ENCODE measurements at regions not wholly inside any gene's neighbourhood (a gene's known extent, or its start where the extent isn't known, plus 50 kb on each side); places are given as distances from the start of the nearest gene placed in this dataset.
"Not testable (repeated sequence)": the region's sequence is repeated elsewhere in the genome, so short reads cannot be mapped to it uniquely, and the experiment has no call there.

DNA sequence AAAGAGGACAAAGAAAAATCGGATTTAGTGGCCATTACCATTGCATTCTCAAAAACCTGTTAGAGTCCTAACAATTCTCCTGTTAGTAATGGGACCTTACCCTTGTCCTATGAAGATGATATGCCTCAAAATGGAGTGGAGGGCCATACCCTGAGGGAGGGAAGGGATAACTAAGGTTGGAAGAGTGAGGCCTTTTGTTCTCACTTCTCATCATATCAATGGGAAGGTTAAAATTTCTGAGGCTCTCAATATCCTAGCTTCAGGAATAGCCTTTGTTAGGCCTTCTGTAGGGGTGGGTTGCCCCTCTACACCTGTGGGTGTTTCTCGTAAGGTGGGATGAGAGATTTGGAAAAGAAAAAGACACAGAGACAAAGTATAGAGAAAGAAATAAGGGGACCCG, 109.4 kb upstream of the SGIP1 start:
- DNase-seq, result not testable (repeated sequence)

DNA sequence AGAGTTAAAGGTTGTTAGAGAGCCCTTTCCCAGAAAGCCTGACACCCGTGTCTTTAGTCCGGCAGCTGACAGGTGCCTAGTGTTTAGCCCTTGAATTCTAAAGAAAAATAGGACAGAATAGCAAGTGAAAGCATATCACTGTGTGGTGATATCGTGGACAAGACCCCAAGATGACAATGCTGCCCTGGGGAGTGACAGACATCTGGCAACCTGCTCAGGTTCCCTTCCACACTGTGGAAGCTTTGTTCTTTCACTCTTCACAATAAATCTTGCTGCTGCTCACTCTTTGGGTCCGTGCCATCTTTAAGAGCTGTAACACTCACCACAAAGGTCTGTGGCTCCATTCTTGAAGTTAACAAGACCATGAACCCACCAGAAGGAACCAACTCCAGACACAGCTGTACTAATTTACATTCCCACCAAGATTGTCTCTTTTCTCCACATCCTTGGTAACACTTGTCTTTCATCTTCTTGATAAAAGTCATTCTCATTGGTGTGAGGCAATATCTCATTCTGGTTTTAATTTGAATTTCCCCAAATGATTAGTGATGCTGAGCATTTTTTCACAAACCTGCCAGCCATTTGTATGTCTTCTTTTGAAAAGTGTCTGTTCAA, 107.6 kb upstream of the SGIP1 start:
- peak in 1 of 2 donors; percentile 7 for DNase-seq

DNA sequence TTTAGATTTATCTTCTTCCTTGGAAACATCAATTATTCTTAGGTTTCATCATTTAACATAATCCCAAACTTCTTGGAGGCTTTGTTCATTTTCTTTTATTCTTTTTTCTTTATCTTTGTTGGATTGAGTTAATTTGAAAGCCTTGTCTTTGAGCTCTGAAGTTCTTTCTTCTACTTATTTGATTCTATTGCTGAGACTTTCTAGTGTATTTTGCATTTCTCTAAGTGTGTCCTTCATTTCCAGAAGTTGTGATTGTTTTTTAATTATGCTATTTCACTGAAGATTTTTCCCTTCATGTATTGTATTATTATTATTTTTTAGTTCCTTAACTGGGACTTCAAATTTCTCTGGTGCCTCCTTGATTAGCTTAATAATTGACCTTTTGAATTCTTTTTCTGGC, 103.1 kb upstream of the SGIP1 start:
- not testable (repeated sequence) for DNase-seq

DNA sequence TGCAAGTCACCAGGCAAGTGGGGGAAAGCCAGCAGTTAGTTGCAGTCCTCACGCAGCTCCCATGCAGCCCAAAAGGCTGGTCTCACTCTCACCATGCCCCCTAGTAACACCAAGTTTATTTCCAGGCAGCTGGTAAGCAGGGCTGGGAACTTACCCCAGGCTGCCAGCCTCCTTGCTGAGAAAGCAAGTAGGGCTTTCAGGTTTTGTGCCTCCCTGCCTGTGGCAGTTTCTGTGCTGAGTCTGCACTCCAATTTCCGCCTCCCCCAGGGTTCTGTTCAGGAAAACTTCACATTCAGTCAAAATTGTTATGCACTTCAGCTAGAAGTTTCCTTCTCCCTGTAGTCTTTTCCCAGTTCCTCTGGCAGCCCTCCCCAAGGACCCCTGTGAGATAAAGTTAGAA, 102.0 kb upstream of the SGIP1 start:
- DNase-seq, result no peak

DNA sequence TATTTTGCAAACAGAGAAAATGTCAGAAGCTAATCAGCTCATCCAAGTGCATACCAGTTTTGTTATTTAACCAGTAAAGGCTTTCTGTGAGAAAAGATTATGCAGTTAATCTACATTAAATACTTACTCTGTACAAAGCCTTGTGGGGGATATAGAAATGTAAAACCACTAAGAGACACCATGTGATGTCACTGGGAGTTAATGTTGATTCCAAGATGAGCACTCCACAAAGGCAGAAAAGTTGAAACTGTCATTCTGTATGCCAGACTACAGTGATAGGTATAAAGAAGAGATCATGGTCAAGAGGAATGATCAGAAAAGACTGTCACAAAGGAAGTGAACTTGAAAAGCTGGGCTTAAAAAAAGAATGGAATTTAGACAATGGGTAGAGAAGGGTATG, 100.3 kb upstream of the SGIP1 start:
- no peak for DNase-seq

DNA sequence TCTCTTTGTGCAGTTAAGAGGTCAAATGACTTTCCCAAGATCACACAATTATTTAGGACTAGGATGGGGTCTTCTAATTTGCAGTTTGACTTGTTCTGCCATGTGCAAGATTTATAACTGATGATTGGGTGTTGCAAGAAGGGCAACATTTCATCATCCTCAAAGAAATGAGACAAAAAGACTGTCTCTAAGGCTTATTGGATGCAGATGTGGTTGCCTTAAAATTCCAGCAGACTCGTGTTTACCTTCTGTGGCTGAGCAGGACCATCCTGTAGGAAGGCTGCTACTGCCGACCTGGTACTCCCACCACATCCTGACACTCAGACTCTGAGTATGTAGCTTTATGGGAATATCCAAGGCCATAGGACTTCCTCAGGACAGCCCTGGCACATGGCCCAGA, 99.9 kb upstream of the SGIP1 start:
- DNase-seq, result no peak

DNA sequence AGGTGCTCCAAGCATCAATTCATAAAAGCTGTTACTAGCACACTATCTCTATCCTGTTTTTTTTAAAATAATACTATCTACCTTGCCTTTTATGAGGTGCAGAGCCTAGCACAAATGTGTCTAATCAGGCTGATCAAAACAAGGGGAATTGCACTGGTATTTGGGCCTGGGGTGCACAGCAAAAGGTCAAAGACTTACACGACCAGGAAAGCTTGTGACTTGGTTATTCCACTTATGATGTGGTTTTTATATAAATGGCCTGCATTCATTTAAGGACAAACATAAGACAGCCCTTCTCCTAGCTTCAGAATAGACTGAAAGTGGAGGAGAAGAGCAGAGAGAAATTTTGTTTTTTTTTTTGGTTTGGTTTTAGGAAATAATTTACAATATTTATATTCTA, 98.4 kb upstream of the SGIP1 start:
- DNase-seq, result no peak

DNA sequence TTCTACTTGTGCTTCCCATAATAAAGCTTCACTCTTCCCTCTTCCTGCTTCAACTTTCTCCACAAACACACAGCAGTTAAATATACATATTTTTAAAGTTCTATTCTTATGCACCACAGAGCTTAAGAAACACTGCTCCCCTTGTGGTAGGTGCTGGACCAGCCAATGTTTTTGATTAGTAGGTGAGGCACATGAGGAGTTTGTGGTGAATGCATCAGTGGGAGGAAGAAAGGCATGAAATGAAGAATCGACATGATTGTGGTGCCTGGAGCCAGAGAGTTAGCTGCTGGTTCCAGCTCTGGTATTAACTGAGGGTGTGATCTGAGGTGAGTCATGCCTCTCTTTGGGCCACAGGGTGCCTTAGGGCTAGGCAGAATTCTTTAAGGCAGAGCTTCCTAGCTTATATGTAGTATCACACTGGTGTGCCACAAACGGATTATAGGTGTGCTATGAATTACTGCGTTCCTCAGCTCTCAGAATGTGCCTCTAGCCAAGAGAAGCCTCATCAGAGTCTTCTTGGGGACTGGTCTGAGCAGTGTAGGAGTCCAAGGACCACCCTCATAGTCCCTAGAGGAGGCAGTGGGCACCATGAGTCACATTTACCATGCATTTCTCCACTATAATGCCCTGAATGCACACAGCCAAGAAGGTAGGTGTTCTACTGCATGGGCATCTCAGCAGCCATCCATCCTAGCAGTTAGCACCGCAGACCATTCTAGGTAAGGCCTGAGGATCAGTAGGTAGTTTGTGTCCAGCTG, 97.4 kb upstream of the SGIP1 start:
- DNase-seq, result no peak

DNA sequence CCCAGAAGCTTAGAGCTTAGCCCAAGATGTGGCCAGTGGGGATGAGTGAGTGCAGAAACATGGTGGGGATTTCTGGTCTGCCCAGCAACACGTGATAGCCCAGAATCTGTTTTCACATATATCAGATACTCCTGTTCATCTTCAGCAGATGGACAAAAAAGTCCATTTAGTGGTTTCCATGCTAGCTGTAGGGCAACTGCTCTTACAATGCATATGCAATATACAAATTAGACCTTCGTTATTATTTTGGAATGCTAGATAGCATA, 96.9 kb upstream of the SGIP1 start:
- no peak for DNase-seq

DNA sequence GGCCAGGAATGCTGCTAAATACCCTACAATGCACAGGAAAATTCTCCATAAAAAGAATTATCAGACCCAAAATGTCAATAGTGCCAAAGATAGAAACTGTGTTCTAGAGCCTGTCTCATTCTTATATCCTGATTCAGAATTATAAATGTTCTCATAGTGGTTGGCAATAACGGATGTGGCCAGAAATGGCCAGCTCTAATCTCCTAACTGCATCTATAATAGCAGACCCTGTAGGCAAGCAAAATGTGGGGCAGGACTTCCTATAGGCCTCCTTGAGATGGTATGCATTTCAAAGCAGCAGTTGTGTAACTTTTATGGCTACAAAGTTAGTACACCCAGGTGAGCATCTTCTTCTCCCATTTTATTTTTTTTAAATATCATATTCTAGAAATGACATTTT, 95.9 kb upstream of the SGIP1 start:
- no peak for DNase-seq

DNA sequence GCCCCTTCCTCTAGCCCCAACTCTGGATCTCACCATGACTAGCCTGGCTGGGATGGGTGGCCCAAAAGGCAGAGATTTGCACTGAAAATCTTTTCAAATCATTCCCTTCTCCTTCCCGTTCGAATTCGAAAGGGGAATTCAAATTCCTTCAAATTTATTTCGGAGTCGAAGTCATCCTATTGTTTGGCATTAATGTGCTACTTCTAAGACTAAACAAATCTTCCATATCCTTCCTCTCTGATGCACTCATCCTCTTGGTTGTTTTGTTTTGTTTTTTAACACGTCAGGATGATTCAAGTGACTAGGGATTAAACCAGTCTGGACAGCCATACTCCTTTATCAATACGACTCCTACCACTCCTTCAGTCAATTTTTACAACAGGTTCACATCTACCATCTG, 95.5 kb upstream of the SGIP1 start:
- no peak for DNase-seq

DNA sequence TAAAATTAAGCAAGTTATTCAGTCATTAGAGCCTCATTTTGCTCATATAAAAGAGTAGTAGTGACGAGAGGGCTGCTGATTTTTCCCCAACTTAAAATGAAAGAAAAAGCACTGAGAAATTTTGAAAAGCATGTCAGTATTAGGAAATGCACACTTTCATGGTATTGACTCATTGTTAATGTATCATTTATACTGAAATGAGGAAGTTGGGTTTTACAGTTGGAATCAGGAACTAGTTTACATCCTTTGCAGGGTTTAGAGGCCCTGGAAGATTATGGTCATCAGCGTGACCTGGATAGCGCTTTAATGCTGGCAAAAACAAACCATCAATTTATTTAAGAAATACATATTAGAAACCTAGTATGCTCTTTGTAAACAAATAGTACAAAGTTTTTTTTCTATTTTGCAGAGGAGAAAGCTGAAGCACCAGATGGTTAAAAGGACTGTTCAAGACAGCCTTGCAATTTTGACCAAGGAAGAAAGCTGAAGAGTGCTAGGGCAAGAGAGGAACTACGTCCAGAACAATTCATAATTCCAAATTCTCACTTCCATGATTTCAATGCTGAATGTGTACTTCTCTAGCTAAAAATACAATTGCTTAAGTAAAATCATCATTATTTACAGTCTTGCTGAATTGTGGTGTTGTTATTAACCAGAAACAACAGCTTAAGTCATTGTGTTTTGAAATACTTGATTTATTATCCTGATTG, 94.8 kb upstream of the SGIP1 start:
- DNase-seq, result peak in 1 of 2 donors; percentile 93

DNA sequence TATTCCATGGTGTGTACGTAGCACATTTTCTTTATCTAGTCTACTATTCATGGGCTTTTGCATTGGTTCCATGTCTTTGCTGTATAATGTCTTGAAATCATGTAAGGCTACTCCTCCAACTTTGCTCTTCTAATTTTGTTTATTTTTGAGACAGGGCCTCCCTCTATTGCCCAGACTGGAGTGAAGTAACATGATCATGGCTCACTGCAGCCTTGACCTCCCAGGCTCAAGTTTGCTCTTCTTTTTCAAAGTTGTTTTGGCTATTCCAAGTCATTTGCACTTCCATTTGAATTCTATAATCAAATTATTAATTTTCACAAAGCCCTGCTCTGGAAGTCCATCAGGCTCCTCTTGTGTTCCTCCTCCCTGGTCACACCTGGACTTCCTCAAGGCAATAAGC, 90.2 kb upstream of the SGIP1 start:
- DNase-seq, result no peak

DNA sequence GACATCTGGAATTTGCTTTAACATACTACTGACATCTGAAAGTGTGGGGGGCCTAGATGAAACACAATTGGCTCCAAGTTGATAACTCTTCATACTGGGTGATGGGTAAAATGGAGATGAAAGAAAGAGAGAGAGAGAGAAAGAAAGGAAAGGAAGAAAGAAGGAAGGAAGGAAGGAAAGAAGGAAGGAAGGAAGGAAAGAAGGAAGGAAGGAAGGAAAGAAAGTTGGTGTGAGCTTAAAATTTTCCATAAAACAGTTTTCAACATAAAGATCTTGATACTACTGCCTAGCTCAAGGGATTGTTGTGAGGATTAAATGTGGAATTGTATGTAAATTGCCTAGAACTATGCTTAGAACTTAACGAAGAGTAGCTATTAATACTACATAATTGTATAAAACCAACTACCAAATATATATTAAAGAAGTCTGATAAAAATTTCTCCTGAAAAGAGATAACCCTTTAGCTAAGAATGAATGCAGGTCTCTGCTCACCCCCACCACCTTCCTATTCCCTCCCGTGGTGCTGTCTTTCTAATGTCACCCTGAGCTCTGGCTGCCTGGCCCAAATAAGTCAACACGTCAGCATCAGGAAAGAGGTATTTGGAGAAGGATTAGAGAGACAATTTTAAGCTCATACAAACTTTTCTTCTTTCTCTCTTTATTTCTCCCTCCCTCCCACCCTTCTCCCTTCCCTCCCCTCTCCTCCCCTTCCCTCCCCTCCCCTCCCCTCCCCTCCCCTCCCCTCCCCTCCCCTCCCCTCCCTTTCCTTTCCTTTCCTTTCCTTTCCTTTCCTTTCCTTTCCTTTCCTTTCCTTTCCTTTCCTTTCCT, 89.3 kb upstream of the SGIP1 start:
- no peak for DNase-seq

DNA sequence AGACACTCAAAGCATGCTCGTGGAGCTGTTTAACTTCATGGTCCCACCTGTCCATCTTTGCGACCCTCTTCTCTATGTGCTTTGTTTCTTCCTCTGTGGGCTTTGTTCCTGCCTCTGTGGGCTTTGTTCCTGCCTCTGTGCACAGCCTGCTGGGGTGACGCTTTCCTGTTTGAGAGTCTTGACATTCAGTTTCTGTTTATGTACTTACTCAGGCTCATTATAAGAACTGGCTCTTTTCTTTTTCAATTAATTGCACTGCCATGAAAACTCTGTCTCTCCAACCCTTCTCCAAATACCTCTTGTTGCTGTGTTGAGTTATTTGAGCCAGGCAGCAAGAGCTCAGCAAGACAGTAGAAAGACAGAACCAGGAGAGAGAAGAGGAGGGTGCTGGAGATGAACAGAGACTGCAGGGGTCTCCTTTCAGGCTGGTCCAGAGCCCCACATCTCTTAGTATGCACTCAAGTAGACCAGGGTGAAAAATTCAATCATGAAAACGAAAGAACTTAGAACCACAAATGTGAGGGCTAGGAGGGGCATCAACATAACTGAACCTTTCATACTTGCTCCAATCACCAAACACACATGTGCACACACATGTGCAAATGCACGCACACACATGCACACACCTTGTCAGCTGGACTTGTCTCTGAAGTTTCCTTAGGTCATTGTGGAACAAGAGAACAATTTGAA, 88.3 kb upstream of the SGIP1 start:
- DNase-seq, result peak in 1 of 2 donors; percentile 84

DNA sequence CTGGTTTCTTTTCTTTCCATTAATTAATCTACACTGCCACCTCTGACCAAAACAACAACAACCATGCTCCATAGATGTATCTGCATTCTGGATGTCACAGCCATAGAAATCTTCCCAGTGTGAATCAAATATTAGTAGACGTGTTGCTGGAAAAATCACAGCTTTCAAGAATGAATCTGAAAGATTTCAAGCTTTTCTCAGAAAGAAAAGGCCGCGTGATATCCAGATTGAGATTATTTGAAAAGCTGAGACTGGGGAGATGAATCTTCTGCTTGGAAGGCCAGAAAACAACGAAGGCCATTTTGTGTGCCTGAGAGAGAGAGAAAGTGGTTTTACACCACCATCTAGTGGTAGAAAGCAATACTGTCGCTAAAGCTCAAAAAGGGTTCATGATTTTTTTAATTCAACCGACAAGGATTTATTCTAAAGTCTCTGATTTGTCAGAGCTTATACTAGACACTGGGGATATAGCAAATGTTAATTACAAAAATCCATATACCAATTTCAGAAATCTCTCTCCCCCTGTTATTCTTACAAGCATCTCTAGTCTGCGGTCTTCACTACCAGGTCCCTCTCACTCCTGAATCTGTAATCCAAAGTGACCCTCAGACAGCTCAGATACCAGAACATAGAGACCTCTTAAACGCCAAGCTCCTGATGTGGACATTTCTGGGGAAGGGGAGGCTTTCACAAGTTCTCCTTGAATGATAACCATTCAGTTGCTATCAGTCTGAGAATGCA, 87.5 kb upstream of the SGIP1 start:
- DNase-seq, result peak in 1 of 2 donors; percentile 82

DNA sequence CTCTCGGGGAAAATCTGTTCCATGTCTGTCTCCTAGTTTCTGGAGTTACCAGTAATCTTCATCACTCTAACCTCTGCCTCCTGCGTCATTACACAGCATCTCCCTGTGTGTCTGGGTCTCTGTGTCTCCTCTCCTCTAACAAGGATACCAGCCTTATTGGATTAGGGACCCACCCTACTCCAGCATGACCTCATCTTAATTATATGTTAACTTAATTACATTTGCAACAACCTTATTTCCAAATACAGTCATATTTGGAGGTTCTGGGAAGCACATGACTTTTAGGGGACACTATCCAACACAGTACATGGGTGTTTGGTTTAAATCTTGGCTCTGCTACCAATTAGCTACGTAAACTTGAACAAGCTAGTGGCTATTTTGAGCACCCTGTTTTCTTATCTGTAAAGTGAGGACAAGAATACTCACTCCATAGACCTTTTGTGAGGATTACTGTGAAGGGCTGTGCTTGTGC, 83.9 kb upstream of the SGIP1 start:
- DNase-seq, result no peak

DNA sequence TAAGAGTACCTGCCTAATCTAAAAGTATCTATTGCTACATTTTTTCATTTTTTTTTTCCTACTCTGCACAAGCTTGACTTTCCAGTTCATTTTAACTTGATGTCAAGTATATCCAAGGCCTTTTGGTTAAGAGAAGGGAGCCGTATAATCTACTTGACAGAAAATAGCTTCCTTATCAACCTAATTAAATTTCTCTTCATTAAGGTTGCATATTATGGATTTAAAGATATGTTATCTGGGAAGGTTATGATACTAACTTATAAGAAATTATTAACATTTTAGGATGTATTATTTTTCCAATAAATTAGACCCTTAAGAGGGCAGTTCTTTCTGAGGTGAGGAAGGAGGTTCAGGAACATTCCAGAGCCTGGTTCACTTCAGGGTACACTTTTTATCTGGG, 83.1 kb upstream of the SGIP1 start:
- DNase-seq, result no peak

DNA sequence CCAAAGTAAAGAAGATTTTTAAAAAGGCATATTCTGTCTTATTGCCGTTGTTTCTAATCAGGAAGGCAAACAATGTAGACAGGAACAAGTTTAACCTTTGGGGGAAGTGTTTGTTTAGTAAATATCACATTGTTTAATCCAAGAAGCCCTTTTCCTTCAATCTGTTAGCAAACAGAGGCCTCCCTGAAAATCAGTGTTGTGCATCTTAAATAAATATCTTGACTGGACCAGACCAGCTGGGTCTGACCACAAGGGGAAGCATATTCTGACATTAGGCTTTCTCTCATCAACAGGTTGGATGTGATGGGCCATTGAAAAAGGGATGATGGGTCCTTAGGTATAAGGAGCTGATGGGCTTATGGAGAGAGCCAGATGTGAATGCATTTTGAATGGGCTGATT, 81.8 kb upstream of the SGIP1 start:
- no peak for DNase-seq

DNA sequence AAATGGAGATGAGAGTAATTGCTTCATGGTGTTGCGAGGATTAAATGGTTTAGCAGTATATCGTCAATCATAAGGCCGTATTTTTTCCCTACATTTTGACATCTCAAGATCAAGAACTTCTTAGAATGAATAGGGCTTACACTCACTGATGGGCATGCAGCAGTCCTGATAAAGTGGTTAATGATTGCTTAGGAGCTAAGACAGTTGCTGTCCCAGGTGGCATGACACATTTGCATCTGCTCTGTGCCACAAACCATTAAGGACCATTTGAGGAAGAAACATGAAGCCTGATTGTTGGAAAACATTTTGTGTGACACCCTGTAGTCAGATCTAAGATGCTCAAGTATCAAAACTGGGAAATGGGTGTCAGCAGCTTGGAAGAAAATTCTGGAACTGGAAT, 81.0 kb upstream of the SGIP1 start:
- no peak for DNase-seq

DNA sequence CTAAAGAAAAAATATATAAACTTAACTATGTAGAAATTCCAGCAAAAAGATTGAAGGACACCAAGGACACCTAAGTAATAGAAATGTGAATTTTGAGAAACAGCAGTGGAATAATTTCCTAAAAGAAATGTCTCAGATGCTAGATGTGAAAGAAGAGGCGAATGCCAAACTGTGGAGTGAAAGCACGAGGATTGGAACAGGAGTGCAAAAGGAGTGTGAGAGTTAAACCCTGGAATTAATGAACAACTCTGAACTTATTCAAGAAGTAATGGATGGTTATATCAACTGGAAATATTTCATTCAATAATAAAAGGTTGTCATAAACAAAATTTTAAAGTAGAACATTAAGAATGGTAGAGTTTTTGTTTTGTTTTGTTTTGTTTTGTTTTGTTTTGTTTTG, 78.5 kb upstream of the SGIP1 start:
- DNase-seq, result no peak

DNA sequence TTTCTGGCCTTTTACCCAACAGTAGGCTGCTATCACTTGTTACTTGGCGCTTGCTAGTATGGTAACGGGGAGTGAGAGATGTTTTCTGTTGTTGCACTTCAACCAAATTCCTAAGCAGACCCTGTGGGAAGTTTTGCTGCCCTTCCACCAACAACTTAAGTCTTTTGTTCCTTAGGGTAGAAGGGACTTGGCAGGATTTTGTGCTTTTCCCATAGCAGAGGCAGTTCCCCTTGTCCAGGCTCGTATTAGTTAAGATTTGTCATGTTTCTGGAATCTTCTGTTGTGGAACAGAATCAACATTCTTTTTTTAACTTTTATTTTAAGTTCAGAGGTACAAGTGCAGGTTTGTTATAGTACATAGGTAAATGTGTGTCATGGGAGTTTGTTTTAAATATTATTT, 73.2 kb upstream of the SGIP1 start:
- DNase-seq, result no peak

All from bone marrow (tissue), 2 donors.